Fibroblast of upper back skin (primary cell): ENCODE measurements at regions not wholly inside any gene's neighbourhood (a gene's known extent, or its start where the extent isn't known, plus 50 kb on each side); places are given as distances from the start of the nearest gene placed in this dataset.
A peak's percentile ranks its signal among the peaks of the same experiment; 100 is the strongest.

Experiments used
- DNase-seq: peaks from one replicate; pipeline ENCODE4 v3.0.0-alpha.2; 2013

DNA sequence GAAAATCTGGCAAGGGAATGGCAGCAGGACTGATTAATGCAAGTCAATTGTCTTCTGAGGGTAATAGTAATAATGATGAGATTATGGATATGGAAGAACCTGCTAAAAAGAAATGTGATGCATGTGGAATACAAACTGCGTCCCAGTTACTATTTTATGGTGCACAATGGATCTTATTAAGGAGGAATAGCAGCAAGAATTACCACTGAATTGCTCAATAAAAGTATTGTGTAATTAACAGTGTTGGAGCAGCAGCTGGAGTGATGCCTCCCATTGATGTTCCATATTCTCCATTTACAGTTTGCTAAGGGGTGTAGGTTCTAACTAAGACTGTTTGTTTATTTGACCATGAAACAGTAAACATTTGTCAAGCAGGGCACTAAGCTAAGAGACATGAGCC lies 167.9 kb downstream of the HRH4 start:
- no peak for DNase-seq

DNA sequence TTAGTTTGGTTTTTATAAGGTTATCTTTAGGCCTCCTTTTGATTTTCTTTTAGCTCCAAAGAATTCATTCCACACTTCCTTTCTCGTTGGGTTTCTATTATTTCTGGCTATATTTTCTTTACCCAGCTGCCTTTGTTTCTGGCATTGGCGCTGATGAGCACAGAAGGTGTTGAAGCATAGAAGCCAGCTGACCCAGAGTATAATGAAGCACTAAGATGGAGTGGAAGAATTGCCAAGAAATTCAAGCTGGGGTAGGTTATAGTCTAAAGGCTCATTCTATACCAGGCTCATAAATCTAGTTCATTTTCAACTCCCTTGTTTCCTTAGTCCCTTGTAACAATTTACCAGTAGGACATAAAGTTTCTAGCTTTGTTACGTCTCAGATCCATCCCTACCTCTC lies 169.5 kb downstream of the HRH4 start:
- no peak for DNase-seq

DNA sequence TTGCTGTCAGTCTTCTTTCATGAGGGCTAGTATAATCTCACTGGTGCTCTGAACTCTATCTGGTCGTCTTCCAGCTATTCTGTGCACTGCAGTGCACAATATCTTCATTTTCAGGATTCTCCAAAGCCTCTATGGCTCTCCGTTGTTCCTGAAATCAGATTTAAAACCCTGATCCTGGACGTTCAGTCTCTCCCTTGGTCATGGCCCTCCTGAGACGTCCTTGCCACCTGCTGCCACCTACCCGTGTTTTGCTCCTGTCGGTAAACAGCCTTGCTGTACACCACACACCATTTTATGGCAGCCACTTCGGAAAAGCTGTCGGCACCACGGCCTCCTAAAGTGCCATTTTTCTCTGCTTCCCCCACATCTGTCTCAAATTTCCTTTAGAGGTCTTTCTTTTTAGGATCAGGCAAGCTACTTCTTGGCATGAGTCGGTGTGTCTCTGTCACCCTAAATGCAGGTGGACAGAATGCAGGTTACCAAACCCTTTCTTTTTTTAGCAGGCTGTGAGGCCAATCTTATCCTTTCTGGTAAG lies 170.0 kb downstream of the HRH4 start:
- DNase-seq: no peak

DNA sequence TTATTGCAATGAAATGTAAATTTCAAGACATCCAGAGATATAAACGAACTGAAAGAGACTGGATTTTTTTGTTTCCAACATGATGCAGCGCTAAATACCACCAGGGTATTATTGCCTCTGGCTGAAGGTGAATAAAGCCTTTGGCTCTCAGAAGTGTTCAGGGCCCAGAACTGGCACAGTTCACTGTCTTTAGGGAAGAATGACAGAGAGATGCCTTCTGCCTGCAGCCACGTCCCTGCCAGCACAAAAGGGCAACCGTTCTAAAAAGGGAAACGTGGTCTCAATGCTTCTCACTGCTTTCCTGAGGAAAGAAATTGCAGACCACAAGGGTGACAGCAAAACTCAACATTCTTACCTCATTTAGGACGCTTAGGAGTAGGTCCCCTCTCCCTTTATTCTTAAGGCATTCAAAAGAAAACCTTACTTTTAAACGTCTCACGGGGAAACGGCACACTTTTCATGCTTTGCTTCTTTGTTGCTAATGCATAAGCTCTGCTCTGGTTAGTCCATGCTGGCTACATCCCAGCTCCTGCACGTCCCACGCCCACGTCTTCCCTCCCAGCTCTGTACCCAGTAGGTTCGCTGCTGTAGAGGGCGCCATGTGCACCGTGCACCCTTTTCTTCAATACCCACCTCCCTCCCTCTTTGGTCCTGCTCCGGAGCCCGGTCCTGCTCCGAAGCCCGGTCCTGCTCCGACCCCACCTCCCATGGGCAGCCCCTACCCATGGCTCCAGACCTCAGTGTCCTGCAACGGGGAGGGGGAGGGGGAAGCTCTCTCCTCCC lies 171.0 kb downstream of the HRH4 start:
- no peak for DNase-seq

DNA sequence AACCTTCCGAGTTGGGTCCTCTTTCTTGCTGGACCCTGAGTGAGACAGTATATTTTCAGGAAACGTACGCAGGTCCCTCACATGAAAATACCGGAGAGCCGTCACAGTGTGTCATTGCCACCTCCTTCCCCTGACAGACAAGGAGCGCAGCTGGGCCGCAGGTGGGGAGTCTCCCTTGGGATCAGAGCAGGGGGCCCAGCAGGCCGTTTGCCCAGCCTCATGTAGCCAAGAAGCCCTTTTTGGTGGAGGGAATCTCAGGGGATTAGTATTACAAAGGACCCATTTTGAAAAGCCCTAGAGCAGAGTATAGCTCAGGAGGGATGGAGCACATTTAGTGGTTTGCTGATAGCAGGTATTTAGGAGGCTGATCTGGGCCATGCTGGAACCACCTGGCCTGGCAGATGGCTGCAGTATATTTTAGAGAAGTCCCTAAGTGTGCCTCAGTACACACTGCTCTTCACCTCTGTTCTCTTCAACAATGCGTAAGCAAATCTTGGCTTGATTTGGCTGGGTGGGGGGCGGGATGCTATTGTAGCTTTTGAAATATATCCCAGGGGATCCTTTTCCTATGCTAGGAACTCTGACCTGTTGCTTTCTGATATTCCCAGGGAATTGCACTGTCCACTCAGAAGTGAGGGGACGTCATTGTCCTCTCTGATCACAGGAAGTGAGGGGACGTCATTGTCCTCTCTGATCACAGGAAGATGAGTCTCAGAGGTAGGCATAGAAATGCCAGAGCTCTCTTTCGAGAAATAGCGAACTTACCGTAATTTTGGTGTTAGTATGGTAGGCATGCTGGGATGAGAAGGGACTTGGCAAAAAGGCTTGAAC lies 171.9 kb downstream of the HRH4 start:
- no peak for DNase-seq

DNA sequence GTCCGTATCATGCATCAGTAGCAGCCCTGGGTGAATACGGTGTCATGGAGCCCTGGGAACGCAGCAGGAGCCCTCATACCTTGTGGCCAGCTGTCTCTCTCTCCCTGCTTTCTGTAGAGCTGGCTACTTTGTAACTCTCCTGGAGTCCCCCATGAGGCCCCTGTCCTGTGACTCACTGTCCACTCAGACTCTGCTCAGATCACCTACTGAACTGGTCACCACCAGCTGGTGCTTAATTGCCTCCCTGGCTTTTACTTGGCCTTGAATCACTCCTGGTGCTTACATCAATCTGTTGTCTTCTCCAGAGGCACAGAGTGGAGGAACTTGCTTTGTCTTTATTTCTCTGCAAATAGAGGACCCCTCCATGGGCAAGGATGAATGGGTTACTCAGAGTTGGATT lies 172.7 kb downstream of the HRH4 start:
- peak; percentile 2 for DNase-seq

DNA sequence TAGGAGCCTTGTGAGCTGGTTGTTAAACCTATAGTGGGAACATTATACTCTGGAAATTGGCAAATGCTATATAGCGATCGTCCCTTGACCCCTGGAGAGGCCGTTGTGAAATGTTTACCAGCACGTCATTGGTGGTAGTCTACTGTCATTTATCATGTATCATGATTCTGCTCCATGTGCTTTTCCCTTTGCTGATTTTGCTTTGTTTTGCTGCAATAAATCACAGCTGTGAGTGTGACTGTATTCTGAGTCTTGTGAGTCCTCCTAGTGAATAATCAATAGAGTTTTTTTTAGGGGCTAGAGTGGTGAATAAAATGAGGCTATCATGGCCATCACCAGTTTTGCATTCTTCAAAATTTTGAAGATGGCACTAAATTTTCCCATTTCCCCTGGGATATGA lies 189.1 kb downstream of the HRH4 start:
- no peak for DNase-seq

DNA sequence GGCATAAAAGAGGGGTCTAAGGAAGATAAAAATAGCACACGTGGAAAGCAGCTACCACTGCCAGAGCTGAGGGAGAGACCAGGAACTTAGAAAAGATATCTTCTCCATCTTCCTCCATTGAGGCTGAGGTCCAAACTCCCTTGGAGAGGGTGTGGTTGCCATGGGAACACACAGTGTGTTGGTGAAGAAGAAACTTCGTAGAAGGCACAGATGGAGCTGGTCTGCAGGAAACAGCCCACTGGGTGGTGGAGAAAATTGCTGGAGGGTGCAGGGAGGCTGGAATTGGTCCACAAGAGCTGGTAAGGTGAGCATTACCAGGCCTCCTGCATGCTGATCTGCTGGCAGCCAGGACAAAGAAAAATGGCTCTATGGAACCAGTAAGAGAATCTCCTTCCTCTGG lies 191.0 kb downstream of the HRH4 start:
- DNase-seq: no peak

DNA sequence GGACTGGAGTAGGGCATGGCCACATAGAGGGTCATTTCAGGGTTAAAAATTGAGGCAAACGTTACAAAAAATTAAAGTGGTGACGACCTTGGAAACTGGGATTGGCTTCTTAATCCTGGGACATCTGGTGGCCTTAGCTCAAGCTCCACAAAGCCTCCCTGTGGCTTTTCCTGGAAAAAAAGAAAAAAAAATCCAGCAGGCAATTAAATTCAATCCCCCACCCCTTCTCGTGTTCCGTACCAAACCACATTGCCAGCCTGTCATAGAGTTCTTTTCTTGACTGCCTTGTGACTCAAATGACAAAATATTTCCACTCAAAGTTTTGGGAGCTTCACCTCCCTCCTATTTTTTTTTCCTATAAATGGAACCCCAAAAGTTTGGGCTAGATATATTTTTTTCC lies 195.6 kb downstream of the HRH4 start:
- DNase-seq: no peak

DNA sequence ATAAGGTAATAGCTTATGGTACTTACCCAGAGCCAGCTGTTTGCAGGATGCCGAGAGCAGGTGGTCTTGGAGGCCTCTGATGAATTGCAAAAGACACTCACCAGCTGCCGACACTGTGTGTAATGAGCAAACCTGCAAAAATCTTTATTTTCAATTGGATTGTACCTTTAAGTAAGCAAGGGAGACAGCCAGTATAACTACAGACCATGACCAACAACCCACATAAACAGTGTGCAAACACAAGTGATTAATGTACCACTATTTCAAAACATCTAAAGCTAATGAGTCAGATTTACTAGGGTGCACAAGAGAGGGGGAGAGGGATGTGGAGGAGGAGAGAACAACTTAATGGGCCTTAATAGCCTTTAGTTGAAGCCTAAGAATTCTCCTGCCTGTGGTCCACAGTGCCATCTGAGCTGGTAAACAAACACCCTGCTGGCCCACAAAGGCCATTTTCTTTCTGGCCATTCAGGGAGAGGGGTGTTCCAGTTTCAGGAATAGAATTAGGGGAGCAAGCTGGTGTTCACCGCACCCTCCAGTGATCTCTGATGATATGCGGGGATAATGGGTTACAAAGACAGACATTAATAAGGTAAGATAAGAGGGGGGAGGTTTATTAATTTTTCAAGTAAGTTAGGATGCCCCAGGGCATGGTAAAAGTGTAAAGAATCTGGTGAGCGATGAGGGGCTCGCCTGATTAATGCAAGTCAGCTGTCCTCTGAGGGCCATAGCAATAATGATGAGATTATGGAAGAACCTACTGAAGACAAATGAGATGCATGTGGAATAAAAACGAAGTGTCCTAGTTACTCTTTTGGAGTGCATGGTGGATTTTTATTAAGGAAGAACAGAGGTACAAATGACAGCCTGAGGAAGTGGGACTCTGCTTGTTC lies 196.4 kb downstream of the HRH4 start:
- peak; percentile 17 for DNase-seq

DNA sequence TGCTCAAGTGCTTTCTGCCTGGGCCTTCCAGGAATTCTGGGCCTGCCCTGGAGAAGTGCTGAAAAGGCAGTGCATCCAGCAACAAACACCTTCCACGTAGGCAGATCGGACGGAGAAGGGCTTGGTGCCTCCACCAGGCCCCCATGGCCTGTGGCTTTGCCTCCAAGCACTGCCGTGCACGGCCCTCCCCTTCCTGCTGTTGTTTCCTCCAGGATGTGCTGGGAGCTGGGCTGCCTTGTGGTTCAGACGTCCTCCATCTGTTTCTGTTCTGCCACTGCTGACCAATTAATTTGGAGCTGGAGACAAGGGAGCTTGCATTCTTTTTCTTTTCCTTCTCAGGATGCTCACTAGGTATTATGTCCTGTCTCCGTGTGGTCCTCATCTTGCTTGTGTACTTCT lies 197.0 kb downstream of the HRH4 start:
- no peak for DNase-seq

DNA sequence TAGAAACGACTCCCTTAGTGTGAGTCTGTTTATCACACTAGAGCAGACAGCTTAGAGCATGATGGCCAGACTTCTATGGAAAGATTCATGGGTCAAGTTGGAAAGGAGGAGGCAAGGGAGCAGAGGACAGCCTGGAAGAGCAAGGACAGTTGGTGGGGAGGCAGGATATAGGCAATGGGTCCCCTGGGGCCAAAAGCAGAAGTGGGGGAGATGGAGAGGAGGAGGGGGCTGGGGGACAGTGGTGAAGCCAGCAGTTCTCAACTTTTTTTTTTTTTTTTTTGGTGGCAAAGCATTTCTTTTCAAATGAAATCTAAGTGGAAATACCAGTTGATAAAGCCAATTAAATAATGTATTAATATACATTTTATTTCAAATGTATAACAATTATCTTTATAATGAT lies 197.9 kb downstream of the HRH4 start:
- DNase-seq: no peak

DNA sequence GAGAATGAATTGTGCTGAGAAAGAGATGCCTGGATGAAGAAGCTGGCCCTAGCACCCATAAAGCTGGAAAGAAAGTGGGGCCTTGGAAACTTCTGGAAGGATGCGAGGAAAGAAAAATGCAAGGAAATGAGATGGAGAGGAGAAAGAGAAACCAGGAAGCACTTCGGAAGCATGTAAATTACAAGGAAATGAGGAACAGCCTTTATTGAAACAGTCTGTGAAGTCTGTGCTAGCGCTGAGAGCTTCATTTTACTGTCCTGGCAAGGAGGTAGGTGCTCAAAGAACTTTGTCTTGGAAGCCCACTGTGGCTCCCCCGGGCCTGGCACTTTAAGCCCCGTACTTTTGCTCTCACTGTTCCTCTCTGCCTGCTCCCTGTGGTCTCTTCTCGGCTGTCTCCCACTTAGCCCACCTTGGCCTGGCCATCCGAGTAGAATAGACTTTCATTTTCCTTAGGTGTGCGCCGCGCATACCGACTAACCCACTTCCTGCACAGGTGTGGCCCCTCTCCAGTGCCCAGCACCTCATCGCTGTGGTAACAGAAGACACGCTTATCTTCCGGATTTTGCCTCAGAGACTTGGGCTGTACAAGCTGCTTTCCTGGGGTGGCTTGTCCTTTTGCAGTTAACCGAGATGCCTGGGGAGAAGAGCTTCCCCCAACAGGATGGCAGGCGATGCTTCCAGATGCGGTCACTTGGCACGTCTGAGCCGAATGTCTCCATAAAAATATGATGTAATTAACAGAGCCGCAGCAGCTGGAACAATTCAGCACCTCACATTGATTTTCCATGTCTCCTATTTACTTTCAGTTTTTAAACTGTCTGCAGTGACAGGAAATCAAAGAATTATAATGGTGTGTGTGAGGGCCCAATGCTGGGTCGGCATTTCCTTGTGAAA lies 199.6 kb downstream of the HRH4 start:
- peak; percentile 33 for DNase-seq

DNA sequence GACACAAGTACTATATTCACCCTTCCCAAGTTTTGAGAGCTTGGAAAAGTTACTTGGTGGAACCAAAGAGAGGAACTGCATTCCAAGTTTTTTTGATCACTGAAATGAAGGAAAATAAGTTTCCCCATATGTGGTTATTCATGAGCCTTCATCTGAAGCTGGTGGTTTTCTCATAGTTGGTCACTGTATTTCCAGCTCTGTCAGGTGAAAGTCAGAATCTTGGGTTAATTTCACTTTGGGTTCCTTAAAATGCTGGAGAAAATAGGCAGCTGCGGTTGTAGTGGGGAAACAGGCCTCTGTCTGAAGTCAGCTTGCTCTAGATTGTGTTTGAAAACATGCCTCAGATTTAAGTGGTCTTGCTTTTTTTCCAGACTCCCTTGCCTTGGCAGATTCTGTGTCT lies 200.5 kb downstream of the HRH4 start:
- DNase-seq: no peak

DNA sequence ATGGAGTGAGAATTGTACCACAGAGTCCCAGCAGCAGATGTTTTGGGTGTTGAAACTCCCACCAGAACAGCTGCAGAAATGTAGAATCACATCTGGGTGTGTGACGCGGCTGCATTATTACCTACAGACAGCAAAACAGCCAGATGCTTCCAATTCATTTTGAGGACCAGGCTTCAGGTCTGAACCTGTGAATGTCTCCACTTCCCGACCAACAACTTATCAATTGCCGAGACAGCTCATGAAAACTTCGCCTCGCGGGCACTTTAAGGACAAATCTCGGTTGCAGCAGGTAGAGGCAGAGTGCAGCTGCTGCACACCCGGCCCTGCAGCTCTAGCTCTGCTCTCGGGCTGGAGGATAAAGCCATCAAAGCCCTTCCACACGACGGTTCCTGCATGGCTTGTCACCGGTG lies 202.0 kb downstream of the HRH4 start:
- no peak for DNase-seq

DNA sequence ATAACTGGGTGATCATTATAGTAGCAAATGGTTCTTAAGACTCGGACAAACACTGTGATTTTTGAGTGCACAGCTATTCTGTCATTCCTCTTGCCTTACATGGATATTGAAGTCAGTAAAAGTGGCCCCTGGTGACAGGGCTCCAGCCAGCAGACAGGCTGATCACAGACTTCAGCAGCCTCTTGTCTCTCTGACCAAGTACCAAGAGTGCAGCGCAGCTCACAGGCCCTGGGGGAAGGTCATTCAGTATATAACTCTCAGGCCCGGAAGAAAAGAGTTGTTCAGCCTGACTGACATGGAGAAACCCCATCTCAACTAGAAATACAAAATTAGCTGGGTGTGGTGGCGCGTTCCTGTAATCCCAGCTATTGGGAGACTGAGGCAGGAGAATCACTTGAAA lies 202.6 kb downstream of the HRH4 start:
- no peak for DNase-seq

DNA sequence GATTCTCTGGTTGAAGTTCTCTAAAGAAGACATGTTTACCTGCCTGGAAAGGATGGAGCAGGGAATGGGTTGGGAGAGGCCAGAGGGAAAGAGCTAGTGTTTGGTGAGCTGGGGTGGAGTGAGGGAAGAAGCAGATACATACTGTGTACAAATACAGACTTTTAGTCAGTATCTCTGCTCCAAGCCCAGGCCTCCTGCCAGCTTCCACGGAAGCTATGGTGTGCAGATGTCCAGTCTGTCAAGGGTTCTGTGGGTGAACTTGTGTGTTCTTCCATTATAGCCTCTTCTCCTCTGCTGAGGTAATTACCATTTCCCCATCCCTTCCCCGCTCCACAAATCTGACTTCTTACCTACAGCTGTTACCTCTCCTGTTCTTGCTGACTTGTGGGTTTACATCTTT lies 208.6 kb downstream of the HRH4 start:
- no peak for DNase-seq

DNA sequence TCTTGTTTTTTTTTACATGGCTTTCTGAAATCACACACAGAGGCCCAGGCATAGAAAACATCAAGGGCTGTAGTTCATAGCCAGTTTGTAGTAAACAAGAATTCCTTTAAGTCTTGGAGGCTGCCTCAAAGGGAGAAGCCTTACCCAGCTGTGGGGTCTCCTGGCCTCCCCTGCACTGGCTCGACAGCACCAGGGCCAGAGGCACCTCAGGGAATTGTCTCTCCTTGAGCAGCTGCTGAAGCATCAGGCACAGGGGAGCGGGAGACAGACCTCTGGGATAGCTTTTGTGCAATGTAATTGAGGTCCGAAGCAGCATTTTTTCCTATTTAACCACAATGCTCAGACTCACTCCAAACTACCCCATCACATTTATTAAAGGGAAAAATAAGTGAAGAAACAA lies 209.1 kb downstream of the HRH4 start:
- no peak for DNase-seq

DNA sequence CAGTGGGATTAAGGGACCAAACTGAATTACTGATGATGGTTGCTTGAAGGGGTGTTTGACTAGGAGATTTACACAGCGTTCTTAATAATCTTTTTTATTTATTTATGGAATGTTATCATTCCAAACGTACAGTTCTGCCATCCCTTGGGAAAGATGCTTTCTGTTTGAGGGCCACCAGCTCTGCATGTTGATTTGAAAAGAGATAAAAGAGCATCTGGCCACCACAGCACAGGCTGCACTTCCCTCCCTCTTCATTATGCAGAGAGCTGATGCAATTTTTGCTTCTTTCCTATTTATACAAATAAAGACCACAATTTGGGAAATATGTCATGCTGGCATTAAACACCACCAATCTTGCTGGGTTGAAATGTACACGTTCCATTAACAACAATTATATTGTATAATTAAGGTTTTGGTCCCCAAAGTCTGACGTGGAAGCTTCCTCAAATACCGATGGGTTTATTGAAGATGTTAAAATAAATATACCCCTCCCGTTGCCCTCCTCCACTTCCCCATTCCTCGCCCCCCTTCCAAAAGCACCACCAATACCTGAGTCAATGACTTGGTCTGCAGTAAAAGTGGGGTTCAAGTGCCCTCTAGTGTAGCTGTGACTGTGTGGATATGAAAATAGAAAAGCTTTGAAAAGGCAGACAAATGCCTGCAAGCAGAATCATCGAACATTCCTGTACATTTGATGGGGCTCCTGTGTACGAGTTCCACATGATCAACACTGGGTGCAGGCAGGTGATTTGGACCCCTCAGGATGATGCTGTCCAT lies 211.9 kb downstream of the HRH4 start:
- DNase-seq: no peak

DNA sequence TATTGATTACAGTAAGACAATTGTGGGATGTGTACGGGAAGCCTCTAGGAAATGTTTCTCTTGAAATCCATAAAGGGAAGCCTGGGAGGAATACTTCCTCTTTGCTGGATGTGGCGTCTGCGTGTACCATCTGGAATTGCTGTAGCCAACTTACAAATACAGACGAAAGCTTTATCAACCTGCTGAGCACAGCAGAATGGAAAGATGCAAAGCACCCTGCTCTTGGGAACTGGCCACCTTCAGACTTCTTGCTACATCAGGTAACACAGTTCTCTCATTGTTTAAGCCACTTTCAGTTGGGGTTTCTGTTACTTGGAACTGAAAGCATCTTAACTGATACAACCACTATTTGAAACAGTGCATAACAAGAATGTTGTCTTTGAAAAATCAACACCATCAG lies 213.8 kb downstream of the HRH4 start:
- DNase-seq: no peak

DNA sequence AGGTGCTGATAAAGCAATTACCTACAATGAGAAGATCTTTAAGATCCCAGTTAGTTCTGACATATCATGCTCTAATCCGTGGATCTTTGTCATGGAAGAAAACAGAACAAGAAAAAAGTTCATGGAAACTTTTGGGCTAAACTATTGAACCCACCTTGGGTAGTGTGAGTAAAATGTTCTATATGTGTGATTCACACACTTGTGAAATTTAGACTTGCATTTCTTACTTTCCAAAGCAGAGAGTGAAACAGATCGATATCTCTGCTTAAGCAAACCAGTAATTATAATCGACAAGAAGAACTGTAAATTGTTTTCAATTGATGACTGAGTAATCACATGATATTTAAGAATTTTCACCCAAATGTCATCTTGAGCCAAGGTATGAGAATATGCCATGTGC lies 214.2 kb downstream of the HRH4 start:
- DNase-seq: no peak
